ENCODE measurements at regions not wholly inside any gene's neighbourhood (a gene's known extent, or its start where the extent isn't known, plus 50 kb on each side); places are given as distances from the start of the nearest gene placed in this dataset.
"Not testable (repeated sequence)": the region's sequence is repeated elsewhere in the genome, so short reads cannot be mapped to it uniquely, and the experiment has no call there.

DNA sequence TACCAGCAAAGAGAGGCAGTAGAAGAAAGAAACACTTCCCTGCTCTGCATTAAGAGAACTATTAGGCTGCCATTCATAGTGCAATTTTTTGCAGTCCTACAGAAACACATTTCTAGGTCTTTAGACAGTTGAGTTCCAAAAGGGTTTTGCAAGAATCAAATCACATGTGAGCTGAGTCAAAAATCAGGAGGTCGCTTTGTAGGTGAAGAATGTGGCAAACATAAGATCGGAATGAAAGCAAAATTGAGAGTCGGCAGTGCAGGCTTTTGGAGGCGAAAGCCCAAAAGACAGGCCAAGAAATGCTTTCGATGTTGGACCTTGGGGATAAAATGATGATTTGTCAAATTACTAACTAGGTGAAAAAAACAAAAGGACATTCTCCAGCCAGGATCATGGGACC lies 213.5 kb upstream of the NRIP1 start:
- DNase-seq (ENCODE audit: low spot score): no peak

DNA sequence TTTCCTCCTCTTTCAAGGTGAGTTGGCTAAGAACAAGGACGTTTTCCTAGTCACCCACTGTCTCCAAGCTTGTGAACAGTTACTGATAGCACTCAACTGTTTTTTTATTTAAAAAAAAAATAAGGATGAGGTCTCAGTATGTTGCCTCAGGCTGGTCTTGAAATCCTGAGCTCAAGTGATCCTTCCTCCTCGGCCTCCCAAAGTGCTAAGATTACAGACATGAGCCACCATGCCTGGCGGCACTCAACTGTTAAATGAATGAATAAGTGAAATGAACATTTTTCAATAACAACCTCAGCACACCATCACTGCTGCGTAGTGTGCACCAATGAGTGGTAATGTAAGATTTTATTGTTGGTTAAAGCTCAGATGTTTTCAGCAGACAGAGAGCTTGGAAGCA lies 214.1 kb upstream of the NRIP1 start:
- DNase-seq (ENCODE audit: low spot score): no peak

DNA sequence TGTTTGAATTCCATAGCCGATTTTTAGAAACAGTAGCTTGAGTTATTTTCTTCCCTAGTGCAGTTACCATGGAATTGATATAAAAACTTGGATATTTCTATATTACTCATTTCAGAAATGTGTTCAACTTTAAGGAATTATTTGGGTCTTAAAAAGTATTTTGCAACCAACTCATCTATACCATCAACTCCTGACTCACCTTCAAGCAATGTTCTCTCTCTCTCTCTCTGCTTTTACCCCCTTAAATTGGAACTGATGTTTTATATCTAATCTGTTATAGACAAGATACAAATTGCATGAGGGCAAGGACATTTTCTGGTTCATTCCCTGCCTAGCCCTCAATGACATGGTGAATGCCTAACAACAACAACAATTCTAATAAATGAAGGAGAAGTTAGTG lies 214.7 kb upstream of the NRIP1 start:
- no peak for DNase-seq (ENCODE audit: low spot score)

DNA sequence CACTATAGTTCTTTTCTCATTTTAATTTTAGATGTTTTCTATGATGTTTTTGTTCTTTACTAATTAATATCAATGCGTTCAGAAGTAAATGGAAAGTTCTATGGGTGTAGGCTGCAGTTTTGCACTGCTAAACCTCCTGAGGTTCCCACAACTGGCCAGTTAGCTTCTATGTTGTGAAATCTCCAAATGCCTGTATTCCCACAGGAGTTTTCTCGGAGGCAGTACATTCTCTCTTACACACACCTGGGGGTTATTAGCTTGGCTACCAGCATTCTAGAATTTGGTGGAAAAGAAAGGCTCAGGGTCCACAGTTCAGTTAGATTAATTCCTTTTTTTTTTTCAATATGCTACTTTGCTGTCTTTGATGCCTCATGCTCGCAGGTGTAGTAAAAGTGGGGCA lies 216.9 kb upstream of the NRIP1 start:
- no peak for DNase-seq (ENCODE audit: low spot score)

DNA sequence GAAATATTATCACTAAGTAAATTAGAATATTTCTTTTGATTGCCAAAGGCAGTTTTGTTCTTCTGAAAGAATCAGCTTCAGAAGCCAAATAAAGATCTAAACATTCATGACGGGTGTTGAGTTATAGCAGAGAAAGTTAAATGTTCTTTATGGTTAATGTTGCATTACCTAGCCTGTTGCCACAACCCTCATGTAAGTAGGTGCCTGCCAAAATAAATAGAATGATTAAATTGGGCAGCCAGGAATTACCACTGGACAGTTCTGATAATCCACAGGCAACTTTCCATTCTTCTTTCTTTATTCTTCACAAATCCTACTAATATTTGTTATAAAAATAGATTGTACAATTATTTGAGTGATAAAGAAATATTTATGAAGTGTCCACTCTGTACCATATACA lies 217.9 kb upstream of the NRIP1 start:
- DNase-seq (ENCODE audit: low spot score): no peak

DNA sequence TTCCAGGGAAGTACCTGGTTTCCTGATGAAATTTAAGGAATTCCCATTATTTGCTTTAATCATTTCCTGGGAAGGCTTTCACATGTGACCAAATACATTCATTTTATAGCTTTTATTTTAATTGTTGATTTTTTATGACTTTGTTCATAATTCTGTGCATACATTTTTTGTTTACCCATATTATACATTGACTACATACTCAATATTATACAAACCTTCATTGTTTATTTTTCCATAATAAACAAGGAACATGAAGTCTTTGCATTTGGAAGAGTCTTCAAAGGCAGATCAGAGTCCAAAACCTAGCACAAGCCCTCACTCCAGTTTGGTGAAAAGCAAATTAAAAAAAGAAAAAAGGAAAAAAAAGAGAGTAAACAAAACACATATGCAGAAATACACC lies 218.3 kb upstream of the NRIP1 start:
- DNase-seq (ENCODE audit: low spot score): no peak

DNA sequence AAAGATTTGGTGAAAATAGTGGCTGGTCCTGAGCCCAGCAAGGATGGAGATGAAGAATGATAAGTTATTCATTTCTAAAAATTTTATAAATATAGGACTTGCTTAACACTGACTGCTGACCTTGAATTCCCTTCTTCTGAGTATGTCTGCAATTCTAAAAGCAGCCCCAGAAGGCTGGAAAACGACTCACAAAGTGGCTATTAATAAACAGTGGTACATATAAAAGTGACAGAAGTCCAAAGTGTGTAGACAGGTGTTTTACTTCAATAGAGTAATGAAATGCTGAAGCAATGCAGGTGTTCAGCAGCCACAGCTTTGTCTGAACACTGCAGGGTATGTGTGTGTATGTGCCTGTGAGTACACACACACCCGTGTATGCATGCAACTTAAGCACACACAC lies 219.0 kb upstream of the NRIP1 start:
- no peak for DNase-seq (ENCODE audit: low spot score)

DNA sequence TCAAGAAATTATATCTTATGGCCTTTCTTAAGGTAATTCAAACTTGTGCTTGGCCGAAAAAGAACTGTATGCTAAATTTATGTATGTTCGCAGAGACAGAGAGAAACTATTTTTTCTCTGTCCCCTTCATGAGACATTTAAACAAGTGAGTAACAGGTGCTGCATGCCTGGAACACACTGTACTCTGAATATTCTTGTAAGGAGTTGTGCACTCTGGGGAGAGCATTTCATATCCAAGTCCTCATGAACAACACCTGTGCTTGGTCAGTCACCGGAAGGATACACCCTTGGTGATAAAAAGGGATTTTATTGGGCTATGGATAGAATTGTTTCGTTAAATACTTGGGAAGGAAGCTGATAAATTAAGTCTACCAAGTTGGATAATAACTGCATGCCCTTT lies 220.8 kb upstream of the NRIP1 start:
- DNase-seq (ENCODE audit: low spot score): no peak

DNA sequence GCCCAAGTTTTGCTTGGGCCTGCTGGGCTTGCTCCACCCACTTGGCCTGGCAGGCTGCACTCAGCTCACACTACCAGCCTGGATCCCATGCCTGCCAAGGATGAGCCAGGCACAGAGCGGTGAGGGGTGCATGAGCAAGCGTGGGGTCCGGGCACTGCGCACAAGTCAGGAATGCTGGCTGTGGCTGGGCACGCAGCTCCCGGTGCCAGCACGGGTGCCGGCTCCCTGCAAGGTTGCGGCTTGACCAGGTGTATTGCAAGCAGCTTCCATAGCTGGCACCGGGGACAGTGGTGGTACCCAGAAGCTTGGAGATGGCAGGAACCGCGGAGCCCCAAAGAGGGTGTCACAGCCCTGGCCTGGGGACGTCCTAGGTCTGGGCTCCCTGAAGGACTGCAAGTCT lies 224.4 kb upstream of the NRIP1 start:
- no peak for DNase-seq (ENCODE audit: low spot score)

DNA sequence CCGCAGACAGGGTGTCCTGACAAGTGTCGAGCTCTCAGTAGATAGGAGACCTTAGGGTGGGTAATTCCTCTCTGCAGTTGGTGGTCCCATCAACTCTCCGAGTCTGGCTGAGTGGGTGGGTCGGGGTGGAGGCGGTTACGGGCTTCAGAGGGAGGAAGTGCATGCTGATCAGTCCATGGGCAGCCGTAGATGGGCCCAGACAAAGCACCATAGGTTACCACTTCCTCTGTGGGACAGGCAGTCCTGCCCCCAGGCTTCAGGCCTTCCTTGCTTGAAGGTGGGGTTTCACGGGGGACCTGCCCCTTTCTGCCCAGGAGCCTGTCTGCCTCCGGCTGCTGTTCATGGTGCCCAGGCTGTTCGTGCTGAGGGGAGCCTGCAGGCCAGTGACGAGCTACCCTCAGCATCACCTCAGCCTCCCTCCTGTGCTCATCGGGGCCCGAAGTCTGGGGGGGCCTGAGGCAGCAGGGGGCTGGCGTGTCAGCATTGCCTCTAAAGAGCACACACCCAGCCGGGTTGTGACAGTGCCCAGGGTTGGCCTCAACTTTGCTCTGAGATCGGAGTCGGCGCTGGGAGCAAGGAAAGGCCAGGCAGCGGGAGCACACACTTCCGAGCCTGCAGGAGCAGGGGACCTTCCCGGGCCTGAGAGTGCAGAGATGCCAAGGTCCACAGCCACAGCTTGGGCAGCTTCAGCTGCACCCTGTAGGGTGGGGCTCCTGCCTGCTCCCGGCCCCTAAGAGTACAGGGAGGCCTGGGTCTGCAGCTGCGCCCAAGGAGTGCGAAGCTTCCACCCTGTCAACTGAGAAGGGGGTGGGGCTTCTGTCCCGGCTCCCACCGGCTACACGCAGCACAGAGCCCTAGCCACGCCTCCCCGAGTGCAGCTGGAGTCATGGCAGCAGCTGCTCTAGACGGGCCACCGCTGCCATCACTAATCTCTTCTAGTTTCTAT lies 225.4 kb upstream of the NRIP1 start:
- DNase-seq (ENCODE audit: low spot score): peak; percentile 18

DNA sequence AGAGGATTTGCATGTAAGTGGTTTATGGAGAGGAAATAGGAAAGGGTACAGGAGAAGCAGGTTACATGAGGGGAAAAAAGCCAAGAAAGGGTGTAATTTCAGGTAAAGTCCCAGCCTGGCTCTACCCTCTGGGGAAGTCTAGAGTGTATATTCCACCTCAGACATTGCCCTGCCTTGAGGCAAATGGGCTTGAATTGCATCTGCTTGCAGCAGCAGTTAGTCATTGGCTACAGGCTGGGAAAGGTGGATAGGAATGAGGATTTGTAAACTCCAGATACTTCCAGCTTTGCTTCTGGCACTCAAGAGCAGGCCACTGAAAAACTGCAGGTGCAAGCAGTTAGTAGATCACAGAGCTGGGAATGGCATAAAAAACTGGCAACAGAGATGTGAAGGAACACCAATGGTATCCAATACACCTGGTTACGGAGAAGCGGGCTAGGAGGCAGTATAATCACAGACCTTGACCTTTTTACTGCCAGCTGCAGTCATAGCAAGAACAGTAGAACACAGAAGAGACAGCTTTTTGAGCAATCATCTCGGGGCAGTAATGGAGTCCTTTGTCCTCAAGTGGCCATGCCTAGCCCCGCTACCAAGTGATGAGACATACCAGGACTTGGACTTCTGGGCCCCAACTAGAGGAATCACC lies 226.9 kb upstream of the NRIP1 start:
- DNase-seq (ENCODE audit: low spot score): no peak

DNA sequence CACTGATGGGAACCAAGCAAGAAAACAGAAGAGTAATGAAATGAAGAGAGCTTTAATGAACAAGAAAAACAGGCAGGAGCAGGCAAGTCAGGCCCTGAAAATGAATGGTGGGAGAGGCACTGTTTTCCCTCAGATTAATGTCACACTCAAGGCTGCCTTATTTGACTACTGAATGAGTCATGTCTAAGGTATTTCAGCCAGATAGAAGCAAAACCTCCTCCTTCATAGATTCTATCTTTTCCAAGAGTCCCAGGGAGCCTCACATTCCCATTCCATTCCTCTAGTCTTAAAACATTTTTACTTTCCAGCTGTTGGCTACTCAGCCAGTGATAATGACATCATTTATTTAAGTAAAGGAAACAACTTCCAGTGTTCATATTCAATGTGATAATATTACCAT lies 228.4 kb upstream of the NRIP1 start:
- DNase-seq (ENCODE audit: low spot score): peak; percentile 93

DNA sequence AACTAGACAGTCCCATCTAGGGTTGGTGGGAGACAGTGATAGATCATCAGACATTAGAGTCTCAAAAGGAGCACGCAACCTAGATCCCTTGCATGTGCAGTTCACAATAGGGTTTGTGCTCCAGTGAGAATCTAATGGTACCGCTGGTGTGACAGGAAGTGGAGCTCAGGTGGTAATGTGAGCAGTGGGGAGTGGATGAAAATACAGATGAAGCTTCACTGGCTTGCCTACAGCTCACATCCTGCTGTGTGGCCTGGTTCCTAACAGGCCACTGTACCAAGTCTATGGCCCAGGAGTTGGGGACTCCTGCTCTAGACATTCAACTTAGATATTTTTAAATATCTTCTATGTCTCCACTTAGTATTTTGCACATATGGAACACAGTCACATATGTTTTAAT lies 231.1 kb upstream of the NRIP1 start:
- no peak for DNase-seq (ENCODE audit: low spot score)

DNA sequence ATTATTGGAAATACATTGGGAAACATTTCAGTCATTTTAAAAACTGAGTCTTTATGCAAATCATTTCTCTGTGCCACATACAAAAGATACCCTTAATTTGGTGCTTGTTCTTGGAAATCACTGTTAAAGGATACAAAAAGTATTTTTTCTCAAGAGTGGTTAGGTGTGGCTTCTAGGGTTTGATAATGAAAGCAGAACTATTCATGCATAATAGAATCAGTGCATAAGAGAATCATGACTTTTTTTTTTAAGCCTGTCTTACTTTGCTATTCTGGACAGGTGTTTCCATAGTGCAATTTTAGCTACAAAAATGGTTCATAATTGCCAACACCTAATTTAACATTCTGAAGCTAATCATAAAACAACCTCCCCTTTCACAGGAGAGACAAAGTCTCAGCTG lies 233.0 kb upstream of the NRIP1 start:
- DNase-seq (ENCODE audit: low spot score): no peak

DNA sequence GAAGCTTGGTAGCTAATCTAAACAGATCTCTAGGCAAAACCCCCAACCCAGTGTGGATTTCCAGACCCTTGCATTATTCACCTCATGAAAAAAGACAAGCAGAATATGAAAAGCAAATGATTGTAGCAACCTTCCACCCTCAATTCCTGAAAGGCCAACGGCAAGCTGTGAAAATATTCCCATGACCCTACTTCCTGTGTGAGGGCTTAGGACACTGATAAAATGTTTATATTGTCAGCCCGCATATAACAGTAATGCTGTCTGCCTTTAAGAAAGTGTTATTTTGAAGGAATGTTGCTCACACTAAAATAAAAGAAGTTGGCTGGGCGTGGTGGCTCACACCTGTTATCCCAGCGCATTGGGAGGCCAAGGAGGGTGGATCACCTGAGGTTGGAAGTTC lies 233.5 kb upstream of the NRIP1 start:
- DNase-seq (ENCODE audit: low spot score): no peak

DNA sequence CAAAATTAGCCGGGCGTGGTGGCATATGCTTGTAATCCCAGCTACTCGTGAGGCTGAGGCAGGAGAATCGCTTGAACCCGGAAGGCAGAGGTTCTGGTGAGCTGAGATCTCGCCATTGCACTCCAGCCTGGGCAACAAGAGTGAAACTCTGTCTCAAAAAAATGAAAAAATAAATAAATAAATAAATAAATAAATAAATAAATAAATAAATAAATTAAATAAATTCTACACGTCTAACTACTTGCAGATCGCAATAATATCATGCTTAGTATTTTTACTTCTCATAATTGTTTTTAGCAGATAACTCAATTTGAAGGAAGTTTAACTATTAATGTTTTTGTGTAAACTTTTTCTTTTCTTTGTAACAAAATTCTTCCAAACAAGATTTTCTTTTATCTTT lies 234.0 kb upstream of the NRIP1 start:
- DNase-seq (ENCODE audit: low spot score): not testable (repeated sequence)

DNA sequence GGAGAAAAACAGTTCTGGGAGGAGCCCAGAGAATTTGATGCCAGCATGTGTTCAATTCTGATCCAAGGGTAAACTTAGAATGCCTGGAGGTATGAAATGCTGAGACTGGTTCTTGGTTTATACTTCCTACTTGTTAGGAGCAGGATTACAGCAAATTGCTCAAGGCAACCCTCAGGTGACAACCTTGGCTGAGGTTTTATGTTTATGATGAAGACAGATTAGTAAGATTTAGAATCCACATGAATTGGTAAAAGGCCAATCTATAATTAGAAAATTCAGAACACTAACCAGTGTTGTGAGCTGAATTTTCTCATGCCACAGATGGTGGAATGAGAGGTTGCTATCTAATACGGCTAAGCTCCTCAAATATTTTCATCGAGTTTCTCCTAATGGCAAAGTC lies 235.3 kb upstream of the NRIP1 start:
- DNase-seq (ENCODE audit: low spot score): no peak

DNA sequence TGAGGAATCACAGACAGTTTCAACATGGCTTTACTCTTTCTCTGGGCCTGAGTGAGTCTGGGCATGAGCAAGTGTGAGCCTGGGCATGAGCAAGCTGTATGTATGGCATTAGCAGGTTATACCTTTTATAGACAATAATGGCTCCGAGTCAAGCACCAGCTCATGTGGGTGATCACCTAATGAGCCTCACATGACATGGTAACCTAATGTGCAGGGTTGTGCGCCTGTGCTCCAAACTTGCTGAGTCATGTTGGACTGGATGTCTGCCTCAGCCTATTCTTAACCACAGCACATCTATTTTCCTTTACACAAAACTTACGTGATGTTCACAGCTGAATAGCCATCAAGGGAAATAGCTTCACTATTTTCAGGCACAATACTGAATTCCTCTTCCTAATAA lies 236.2 kb upstream of the NRIP1 start:
- peak; percentile 16 for DNase-seq (ENCODE audit: low spot score)

DNA sequence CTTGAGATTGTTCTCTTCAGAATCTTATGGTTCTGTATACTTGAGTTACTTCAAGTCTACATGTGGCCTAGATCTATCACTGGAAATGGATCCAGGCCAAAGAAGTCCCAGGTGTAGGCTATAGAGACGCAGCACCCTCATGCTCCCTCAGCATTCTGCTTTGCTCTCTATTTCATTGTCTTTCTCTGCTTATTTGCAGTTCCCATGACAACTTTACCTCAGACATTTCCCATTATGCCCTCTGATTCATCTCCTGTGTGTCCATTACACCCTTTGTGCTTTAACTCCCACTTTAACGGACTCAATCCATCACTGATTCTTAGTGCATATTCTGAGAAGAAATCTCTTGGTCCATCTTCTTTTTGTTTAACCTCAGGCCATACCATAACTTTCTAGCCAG lies 236.9 kb upstream of the NRIP1 start:
- no peak for DNase-seq (ENCODE audit: low spot score)

DNA sequence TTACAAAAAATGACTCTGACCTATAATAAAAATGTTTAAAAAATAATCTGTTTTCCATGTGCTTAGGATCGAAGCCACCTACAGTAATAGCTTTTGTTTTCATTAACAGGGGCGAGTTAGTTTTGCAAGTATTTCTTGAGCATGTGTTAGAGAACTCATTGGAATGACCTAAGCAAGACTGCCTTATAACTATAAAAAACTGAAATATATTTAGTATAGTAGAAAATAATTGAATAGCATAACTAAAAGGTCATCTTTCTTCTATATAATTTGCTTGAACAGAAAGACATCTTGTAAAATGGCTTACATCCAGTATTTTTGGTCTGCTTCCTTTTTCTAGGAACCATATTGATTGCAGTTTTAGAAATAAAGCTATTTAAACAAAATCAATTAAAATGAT lies 241.5 kb upstream of the NRIP1 start:
- DNase-seq (ENCODE audit: low spot score): no peak

DNA sequence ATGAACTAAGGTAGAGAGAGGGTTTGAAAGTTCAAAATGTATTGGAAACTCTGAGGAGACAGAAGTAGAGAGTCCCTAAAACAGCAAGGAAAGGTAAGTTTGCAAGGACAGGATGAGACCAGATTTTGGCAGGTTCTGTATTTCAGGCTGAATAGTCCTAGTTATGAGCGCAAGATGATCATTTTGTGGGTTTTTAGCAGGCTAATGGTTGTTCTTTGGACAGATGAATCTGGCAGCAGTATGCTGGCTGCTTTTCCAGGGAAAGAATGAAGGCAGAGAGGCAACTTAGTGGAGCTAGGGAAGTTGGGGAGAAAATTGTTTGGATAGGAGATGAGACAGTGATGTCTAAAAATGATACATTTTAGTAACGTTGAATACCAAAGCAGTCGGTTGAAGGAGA lies 243.5 kb upstream of the NRIP1 start:
- no peak for DNase-seq (ENCODE audit: low spot score)

DNA sequence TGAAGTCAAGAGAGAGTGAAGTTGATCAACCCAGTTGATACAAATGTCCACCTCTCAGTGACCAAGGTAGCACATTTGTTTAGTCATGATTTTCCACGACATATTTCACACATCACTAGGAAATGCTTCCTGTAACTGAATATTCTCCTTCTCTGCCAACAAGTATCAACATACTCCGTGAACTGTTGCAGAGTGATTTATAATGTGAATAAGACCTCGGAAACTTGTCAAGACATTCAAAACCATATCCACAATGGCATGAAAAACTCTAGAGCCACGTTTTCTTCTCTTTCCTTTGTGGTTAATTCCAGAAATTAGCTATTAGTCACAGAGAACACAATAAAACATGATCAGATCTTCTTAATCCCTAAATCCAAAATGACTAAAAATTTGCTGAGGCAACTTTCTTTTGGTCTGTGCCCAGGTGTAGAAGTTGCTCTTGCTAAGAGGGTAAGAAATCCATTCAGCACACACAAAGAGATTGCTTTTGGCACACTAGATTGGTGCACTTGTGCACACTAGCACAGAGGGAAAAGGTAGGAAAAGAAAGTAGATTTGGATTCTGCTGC lies 244.3 kb upstream of the NRIP1 start:
- DNase-seq (ENCODE audit: low spot score): no peak

DNA sequence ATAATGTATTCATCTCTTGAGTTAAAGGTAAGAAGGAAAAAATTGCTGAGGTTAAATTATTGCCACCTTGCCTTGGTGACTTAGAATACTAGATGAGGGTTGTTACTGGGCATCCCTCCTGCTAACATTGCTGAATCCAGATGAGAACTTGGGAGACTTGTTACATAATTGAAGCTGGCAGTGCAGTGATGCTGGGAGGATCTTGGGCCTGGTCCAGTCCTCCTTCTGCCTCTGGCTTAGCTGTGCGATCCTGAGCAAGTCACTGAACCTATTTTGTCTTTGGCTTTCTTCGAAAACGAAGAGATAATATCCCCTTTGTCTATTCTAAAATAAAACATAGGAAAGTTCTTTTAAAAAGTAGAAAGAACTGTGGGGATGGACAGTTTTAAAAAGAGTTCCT lies 244.9 kb upstream of the NRIP1 start:
- no peak for DNase-seq (ENCODE audit: low spot score)
